H9 (cell line): ENCODE measurements at regions not wholly inside any gene's neighbourhood (a gene's known extent, or its start where the extent isn't known, plus 50 kb on each side); places are given as distances from the start of the nearest gene placed in this dataset.

Experiments used
- DNase-seq: peaks from one replicate; pipeline ENCODE4 v3.0.0-alpha.2; 2017
- H2AFZ ChIP-seq: one replicate; pipeline ENCODE4 v1.6.1; 2013; ENCODE audit warnings: mild to moderate bottlenecking, low read length, control low read depth, moderate library complexity
- H2AK5ac ChIP-seq: 2 replicates; pipeline ENCODE4 v1.6.1; 2013; ENCODE audit warnings: low read length, control low read depth, mixed read lengths; ENCODE audit not compliant: insufficient read length
- H2BK120ac ChIP-seq: one replicate; pipeline ENCODE4 v1.6.1; 2013; ENCODE audit warnings: low read depth, mild to moderate bottlenecking, low read length, control low read depth, inconsistent platforms; ENCODE audit not compliant: poor library complexity, severe bottlenecking
- H2BK12ac ChIP-seq: 2 replicates; pipeline ENCODE4 v1.6.1; 2013; ENCODE audit warnings: low read length, control low read depth, mixed read lengths, low read depth; ENCODE audit not compliant: insufficient read length
- H2BK15ac ChIP-seq: 2 replicates; pipeline ENCODE4 v1.6.1; 2013; ENCODE audit warnings: low read depth, low read length, control low read depth
- H2BK20ac ChIP-seq: one replicate; pipeline ENCODE4 v1.6.1; 2013; ENCODE audit warnings: low read depth, mild to moderate bottlenecking, low read length, control low read depth, inconsistent platforms; ENCODE audit not compliant: poor library complexity, severe bottlenecking
- H2BK5ac ChIP-seq: 2 replicates; pipeline ENCODE4 v1.6.1; 2013; ENCODE audit warnings: low read length, control low read depth, mixed read lengths; ENCODE audit not compliant: insufficient read length
- H3K14ac ChIP-seq: 2 replicates; pipeline ENCODE4 v1.6.1; 2013; ENCODE audit warnings: low read length, control low read depth; ENCODE audit not compliant: insufficient read depth
- H3K18ac ChIP-seq: 2 replicates; pipeline ENCODE4 v1.6.1; 2013; ENCODE audit warnings: low read depth, mild to moderate bottlenecking, mixed read lengths, low read length, control low read depth; ENCODE audit not compliant: insufficient read length
- H3K23ac ChIP-seq: 2 replicates; pipeline ENCODE4 v1.6.1; 2013; ENCODE audit warnings: low read length, control low read depth, mixed read lengths, low read depth; ENCODE audit not compliant: insufficient read length
- H3K23me2 ChIP-seq: 2 replicates; pipeline ENCODE4 v1.6.1; 2013; ENCODE audit warnings: low read depth, mild to moderate bottlenecking, mixed read lengths, low read length, control low read depth; ENCODE audit not compliant: insufficient read length, poor library complexity, severe bottlenecking
- H3K27ac ChIP-seq: 2 replicates; pipeline ENCODE4 v1.5.1; 2013; ENCODE audit warnings: low read length, control low read depth, mixed read lengths, low read depth; ENCODE audit not compliant: insufficient read length
- H3K27me3 ChIP-seq: 2 replicates; pipeline ENCODE4 v1.6.1; 2013; ENCODE audit warnings: low read length, control low read depth, inconsistent platforms; ENCODE audit not compliant: insufficient read depth
- H3K4ac ChIP-seq: 2 replicates; pipeline ENCODE4 v1.6.1; 2013; ENCODE audit warnings: low read depth, mild to moderate bottlenecking, control low read depth, inconsistent platforms, low read length, moderate library complexity
- H3K4me1 ChIP-seq: 2 replicates; pipeline ENCODE4 v1.6.1; 2013; ENCODE audit warnings: low read length, control low read depth, inconsistent platforms; ENCODE audit not compliant: insufficient read depth
- H3K4me2 ChIP-seq: 2 replicates; pipeline ENCODE4 v1.6.1; 2013; ENCODE audit warnings: low read length, control low read depth, mixed read lengths; ENCODE audit not compliant: insufficient read length, insufficient read depth
- H3K56ac ChIP-seq: 2 replicates; pipeline ENCODE4 v1.6.1; 2013; ENCODE audit warnings: low read depth, mild to moderate bottlenecking, mixed read lengths, low read length, control low read depth; ENCODE audit not compliant: insufficient read length
- H3K79me1 ChIP-seq: 2 replicates; pipeline ENCODE4 v1.6.1; 2013; ENCODE audit warnings: low read depth, mild to moderate bottlenecking, moderate library complexity, low read length, control low read depth, inconsistent platforms; ENCODE audit not compliant: insufficient read depth, poor library complexity, severe bottlenecking
- H3K79me2 ChIP-seq: 2 replicates; pipeline ENCODE4 v1.6.1; 2013; ENCODE audit warnings: low read length, control low read depth, inconsistent platforms; ENCODE audit not compliant: insufficient read depth
- H3K9ac ChIP-seq: 2 replicates; pipeline ENCODE4 v1.6.1; 2013; ENCODE audit warnings: low read length, control low read depth, mixed read lengths; ENCODE audit not compliant: insufficient read length; ENCODE audit errors: extremely low read depth
- H3K9me3 ChIP-seq: one replicate; pipeline ENCODE4 v1.6.1; 2013; ENCODE audit warnings: low read depth, low read length, inconsistent platforms; ENCODE audit not compliant: control insufficient read depth
- H3T11ph ChIP-seq: one replicate; pipeline ENCODE4 v1.6.1; 2013; ENCODE audit warnings: mild to moderate bottlenecking, low read length, control low read depth, inconsistent platforms
- H4K20me1 ChIP-seq: one replicate; pipeline ENCODE4 v1.6.1; 2013; ENCODE audit not compliant: control insufficient read depth, insufficient read length, insufficient read depth
- H4K5ac ChIP-seq: 2 replicates; pipeline ENCODE4 v1.6.1; 2013; ENCODE audit warnings: low read depth, mild to moderate bottlenecking, mixed read lengths, low read length, control low read depth; ENCODE audit not compliant: insufficient read length
- H4K8ac ChIP-seq: replicated peaks from 2 replicates; pipeline ENCODE4 v1.6.1; 2013; ENCODE audit warnings: low read length, control low read depth, mixed read lengths, low read depth; ENCODE audit not compliant: insufficient read length
- H4K91ac ChIP-seq: 2 replicates; pipeline ENCODE4 v1.6.1; 2013; ENCODE audit warnings: low read depth, mild to moderate bottlenecking, moderate library complexity, mixed read lengths, low read length, control low read depth; ENCODE audit not compliant: insufficient read length
- H3K27ac Mint-ChIP-seq, 3 experiments: 2 replicates in 2 of 3; 3 replicates in 1 of 3; pipeline ENCODE4 v1.8.0; 2020 to 2021; ENCODE audit warnings: mixed read lengths in 3 of 3, mild to moderate bottlenecking in 1 of 3, moderate library complexity in 1 of 3
- H3K27me3 Mint-ChIP-seq: 2 replicates; pipeline ENCODE4 v1.8.0; 2021; ENCODE audit warnings: low read depth, mild to moderate bottlenecking, moderate library complexity, mixed read lengths
- H3K36me3 Mint-ChIP-seq, 3 experiments: 2 replicates in 2 of 3; 3 replicates in 1 of 3; pipeline ENCODE4 v1.8.0; 2020 to 2021; ENCODE audit warnings: low read depth in 3 of 3, mixed read lengths in 3 of 3; ENCODE audit not compliant: insufficient read depth in 1 of 3
- H3K4me1 Mint-ChIP-seq, 2 experiments: 2 replicates each; pipeline ENCODE4 v1.8.0; 2020; ENCODE audit warnings: mixed read lengths in 2 of 2
- H3K4me3 Mint-ChIP-seq, 2 experiments: 2 replicates in 1 of 2; 3 replicates in 1 of 2; pipeline ENCODE4 v1.8.0; 2020 to 2021; ENCODE audit warnings: mild to moderate bottlenecking in 2 of 2, mixed read lengths in 2 of 2, moderate library complexity in 1 of 2
- H3K9me3 Mint-ChIP-seq, 2 experiments: 2 replicates in 1 of 2; 3 replicates in 1 of 2; pipeline ENCODE4 v1.8.0; 2020; ENCODE audit warnings: mild to moderate bottlenecking in 2 of 2, mixed read lengths in 2 of 2, moderate library complexity in 1 of 2
- WGBS: extraction: QIAGEN DNeasy Blood & Tissue Kit; methylation state at CpG from one replicate; pipeline ENCODE4 v1.1.7; 2013; ENCODE audit warnings: missing lambda C conversion rate, low lambda C conversion rate, mixed read lengths; ENCODE audit not compliant: insufficient read length; ENCODE audit errors: extremely low coverage; 5-methylcytosine and 5-hydroxymethylcytosine counted together
- TF ChIP-seq, protein P1 (sequence below): fragments of 200-600 bp; sonication (generic); conservative IDR thresholded peaks from 3 replicates; pipeline ENCODE4 v1.8.0; 2021; ENCODE audit warnings: antibody characterized with exemption, mild to moderate bottlenecking

DNA sequence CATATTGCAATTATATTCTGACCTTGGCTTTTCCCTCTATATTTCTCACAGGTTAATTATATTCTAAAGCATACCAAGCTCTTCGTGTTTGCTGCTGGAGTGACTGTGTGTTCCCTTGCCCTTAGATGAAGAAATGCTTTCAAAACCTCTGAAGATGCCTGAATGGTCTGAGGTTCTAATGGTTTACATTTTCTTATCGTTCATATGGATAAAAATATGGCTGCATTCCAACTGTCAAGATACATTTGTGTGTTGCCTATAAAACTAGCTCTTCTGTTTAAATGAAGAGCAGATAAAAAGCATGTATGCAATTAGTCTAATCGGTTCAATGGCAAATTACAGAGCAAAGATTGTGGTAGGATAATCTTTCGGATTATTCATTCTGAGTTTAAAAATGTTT is 68.4 kb upstream of the ANKRD10 start:
- TF ChIP-seq, protein P1, sequence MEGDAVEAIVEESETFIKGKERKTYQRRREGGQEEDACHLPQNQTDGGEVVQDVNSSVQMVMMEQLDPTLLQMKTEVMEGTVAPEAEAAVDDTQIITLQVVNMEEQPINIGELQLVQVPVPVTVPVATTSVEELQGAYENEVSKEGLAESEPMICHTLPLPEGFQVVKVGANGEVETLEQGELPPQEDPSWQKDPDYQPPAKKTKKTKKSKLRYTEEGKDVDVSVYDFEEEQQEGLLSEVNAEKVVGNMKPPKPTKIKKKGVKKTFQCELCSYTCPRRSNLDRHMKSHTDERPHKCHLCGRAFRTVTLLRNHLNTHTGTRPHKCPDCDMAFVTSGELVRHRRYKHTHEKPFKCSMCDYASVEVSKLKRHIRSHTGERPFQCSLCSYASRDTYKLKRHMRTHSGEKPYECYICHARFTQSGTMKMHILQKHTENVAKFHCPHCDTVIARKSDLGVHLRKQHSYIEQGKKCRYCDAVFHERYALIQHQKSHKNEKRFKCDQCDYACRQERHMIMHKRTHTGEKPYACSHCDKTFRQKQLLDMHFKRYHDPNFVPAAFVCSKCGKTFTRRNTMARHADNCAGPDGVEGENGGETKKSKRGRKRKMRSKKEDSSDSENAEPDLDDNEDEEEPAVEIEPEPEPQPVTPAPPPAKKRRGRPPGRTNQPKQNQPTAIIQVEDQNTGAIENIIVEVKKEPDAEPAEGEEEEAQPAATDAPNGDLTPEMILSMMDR, result no peak
- no peak overlapping the region for H3K27ac Mint-ChIP-seq
- Histone ChIP-seq H2BK20ac (no peak overlapping the region), H2BK5ac (no peak overlapping the region), H3K79me2 (no peaks in the 10 kb centered on the region), H3T11ph (no peak overlapping the region), H4K5ac (no peak overlapping the region), H3K27ac (no peak overlapping the region), H3K9ac (no peak overlapping the region), H3K4ac (no peak overlapping the region), H4K20me1 (no peaks in the 10 kb centered on the region), H4K91ac (no peak overlapping the region), H2BK12ac (no peak overlapping the region), H3K56ac (no peak overlapping the region), H2AK5ac (no peak overlapping the region), H2BK15ac (no peak overlapping the region), H3K4me1 (no peaks in the 10 kb centered on the region), H3K23ac (no peak overlapping the region), H3K27me3 (no peaks in the 10 kb centered on the region), H2AFZ (no peak overlapping the region), H4K8ac (no peak overlapping the region), H3K18ac (no peak overlapping the region), H3K14ac (no peak overlapping the region), H3K9me3 (no peaks in the 10 kb centered on the region), H3K23me2 (no peaks in the 10 kb centered on the region), H3K79me1 (no peaks in the 10 kb centered on the region), H2BK120ac (no peak overlapping the region), H3K4me2 (no peak overlapping the region)
- 0 out of 4 replicates have a peak, but pooled peaks cover 0 to 4% of the 10 kb centered on the region in 2 experiments for H3K4me1 Mint-ChIP-seq
- no peak overlapping the region for H3K4me3 Mint-ChIP-seq
- peaks cover 8% of the 10 kb centered on the region for H3K27me3 Mint-ChIP-seq
- no peak for DNase-seq
- no CpG with 5 or more reads among the region's 4 CpGs for WGBS
- H3K36me3 Mint-ChIP-seq, result no peaks in the 10 kb centered on the region; a peak in 1 of 7 replicates
- peaks cover 6 to 8% of the 10 kb centered on the region in 2 experiments; a peak in 4 of 5 replicates for H3K9me3 Mint-ChIP-seq
